Fibroblast of pulmonary artery (primary cell): ENCODE measurements at regions not wholly inside any gene's neighbourhood (a gene's known extent, or its start where the extent isn't known, plus 50 kb on each side); places are given as distances from the start of the nearest gene placed in this dataset.

Experiments
- DNase-seq: peaks from one replicate; pipeline ENCODE4 v3.0.0-alpha.2; 2010; ENCODE audit warnings: low read depth
- H3K4me3 ChIP-seq: replicated peaks from 2 replicates; pipeline ENCODE4 v1.5.1; 2011; ENCODE audit warnings: low read depth, mild to moderate bottlenecking, control low read depth, low read length, moderate library complexity
- TF ChIP-seq, protein P1 (sequence below): IDR thresholded peaks from 2 replicates; pipeline ENCODE4 v1.5.1; 2011; ENCODE audit warnings: mild to moderate bottlenecking, control low read depth, low read length, inconsistent platforms; ENCODE audit errors: missing control alignments

DNA sequence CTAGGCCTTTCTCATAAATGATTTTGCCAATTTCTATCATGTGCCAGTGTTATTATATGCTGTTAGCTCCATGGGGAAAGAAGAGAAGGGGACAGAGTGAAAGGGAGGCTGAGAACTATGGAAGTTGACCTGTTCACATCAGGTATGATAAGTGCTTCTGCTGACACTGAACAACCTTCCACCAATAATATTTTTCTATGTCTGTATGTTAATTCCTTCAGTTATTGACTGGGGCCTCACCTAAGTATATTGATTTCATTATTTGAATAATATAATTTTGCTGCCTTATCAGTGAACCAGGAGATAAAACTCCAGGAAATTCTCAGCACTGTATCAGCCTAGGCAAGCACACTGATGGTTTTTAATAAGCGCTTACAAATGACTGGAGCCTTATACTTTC lies 262.8 kb downstream of the SNCA start:
- no peak for DNase-seq
- TF ChIP-seq, protein P1, sequence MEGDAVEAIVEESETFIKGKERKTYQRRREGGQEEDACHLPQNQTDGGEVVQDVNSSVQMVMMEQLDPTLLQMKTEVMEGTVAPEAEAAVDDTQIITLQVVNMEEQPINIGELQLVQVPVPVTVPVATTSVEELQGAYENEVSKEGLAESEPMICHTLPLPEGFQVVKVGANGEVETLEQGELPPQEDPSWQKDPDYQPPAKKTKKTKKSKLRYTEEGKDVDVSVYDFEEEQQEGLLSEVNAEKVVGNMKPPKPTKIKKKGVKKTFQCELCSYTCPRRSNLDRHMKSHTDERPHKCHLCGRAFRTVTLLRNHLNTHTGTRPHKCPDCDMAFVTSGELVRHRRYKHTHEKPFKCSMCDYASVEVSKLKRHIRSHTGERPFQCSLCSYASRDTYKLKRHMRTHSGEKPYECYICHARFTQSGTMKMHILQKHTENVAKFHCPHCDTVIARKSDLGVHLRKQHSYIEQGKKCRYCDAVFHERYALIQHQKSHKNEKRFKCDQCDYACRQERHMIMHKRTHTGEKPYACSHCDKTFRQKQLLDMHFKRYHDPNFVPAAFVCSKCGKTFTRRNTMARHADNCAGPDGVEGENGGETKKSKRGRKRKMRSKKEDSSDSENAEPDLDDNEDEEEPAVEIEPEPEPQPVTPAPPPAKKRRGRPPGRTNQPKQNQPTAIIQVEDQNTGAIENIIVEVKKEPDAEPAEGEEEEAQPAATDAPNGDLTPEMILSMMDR = no peak
- no peak overlapping the region for H3K4me3 ChIP-seq

DNA sequence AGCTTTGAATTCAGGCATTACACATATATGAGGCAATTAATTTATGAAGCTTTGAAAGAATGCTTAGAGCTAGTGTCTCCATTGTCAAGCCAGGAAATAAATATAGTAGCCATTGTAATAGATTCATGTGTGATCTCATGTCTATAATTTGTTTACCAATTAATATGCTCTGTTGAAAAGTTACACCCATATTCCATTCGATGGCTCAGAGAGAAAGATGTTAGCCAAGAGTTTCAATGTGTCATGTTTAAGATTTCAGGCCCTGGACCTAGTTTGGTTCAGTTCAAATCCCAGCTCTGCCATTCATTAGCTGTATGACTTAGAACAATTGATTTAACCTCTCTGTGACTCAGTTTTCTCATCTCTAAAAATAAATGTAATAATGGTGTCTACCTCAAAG lies 263.3 kb downstream of the SNCA start:
- no peak overlapping the region for H3K4me3 ChIP-seq
- DNase-seq = no peak
- TF ChIP-seq, protein P1 = no peak

DNA sequence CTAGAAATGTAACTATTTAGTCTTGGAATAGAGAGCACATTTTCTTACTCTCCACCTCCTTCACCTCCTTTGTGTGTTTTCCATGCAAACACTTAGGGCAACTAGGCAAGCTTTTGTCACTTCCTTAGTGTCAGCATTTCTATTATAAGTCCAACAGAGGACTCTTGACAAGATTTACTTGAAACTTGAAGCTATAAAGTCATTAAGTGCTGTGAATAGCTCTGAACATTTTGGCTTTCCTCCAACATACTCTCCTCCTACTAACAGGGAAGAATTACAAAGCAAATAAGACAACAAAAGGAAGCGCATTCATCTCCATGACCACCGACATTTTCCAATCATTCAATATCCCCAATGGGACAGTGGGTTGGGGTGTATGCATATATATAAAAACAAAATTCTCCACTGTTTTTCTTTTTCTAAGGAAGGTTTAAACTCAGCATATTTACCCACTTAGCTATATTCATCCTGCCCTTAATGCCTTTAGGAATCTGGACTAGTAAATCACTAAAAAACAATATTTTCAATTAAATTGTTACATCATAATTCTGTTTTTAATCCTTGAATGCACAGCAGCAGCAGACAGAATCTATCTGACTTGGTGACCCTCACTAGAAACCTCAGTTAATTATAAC lies 264.6 kb downstream of the SNCA start:
- H3K4me3 ChIP-seq = no peak overlapping the region
- TF ChIP-seq, protein P1 = no peak
- peak; percentile 25 for DNase-seq

DNA sequence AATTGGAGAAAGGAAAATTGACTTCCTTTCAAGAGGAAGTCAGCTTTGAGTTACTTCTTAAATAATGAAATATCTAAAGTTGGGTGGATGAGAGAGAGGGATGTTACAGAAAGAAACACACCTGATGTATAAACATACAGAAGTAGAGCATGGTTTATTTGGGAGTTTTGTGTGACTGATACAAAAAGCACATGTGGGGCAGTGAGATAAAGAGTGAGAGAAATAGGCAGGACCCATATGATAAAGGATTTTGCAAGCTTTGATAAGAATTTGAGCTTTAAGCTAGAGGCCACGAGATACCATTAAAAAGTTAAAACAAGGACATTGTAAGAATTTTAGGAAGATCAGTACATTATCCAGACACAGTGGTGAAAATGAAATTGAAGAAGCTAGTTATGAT lies 263.3 kb upstream of the GPRIN3 start:
- no peak for DNase-seq
- TF ChIP-seq, protein P1 = no peak

DNA sequence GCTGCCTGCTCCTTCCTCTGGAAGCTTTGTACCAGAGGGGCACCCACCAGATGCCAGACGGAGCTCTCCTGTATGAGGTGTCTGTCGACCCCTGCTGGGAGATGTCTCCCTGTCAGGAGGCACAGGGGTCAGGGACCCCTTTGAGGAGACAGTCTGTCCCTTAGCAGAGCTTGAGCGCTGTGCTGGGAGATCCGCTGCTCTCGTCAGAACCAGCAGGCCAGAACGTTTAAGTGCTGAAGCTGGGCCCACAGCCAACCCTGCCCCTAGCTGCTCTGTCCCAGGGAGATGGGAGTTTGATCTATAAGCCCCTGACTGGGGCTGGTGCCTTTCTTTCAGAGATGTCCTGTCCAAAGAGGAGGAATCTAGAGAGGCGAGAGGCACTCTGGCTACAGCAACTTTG lies 260.3 kb upstream of the GPRIN3 start:
- no peak for DNase-seq
- TF ChIP-seq, protein P1 = no peak
- H3K4me3 ChIP-seq = no peak overlapping the region

More for the DNA sequence above, 263.3 kb upstream of the GPRIN3 start:
- H3K4me3 ChIP-seq = no peak overlapping the region

DNA sequence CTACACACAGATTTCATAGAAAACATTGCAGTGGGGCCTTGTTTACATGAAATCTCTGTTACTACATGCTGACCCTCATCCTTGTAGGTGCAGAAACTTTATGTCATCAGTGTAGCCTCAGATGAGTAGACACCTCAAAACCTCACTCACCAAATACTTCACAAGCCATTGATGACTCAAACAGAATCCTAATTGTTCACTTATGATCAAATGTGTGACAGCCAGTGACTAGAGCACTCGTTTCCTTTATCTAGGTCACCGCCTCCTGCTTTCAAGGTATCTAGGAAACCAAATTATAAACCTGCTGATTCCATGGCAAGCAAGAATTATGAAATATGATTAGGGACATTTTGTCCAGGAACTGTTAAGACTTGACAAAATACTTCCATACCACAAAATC lies 255.8 kb upstream of the GPRIN3 start:
- peak; percentile 10 for DNase-seq
- TF ChIP-seq, protein P1 = no peak
- H3K4me3 ChIP-seq = no peak overlapping the region

DNA sequence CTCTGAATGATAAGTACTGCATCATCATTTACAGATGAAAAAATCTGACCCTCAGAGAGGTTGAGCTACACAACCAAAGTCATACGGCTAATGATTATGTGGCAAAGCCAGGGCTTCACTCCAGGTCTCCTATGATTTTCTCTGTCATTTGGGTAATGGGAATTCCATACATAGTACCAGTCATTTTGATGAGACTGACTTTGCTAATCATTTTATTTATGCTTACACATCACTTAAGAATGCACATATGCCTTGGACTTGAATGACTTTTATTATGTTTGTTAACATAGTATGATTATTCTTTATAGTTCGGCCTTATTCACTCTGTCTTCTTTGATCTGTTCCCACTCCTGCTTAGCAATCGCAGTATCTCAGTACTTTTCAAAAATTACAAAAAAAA lies 255.1 kb upstream of the GPRIN3 start:
- TF ChIP-seq, protein P1 = no peak
- H3K4me3 ChIP-seq = no peak overlapping the region
- peak; percentile 2 for DNase-seq
